HFF-Myc (cell line): ENCODE measurements at regions not wholly inside any gene's neighbourhood (a gene's known extent, or its start where the extent isn't known, plus 50 kb on each side); places are given as distances from the start of the nearest gene placed in this dataset.
"Not testable (repeated sequence)": the region's sequence is repeated elsewhere in the genome, so short reads cannot be mapped to it uniquely, and the experiment has no call there.

Source experiments
- DNase-seq: peaks from one replicate; pipeline ENCODE4 v3.0.0-alpha.2; 2011; ENCODE audit warnings: low read depth; ENCODE audit errors: extremely low read depth
- H3K4me3 ChIP-seq: replicated peaks from 2 replicates; pipeline ENCODE4 v1.5.1; 2011; ENCODE audit warnings: low read depth, mild to moderate bottlenecking, control low read depth, low read length
- CTCF ChIP-seq: IDR thresholded peaks from 2 replicates; pipeline ENCODE4 v1.5.1; 2012; ENCODE audit warnings: mild to moderate bottlenecking, low read depth, low read length, control low read depth; ENCODE audit errors: missing control alignments

GRCh38 chr5:1735320-1735970, 64.2 kb downstream of the MRPL36 start:
- no peak for DNase-seq
- H3K4me3 ChIP-seq, result no peak overlapping the region
- no peak for TF ChIP-seq CTCF

- H3K4me3 ChIP-seq, result no peak overlapping the region
- no peak for DNase-seq
- no peak for TF ChIP-seq CTCF
These were observed 64.7 kb downstream of the MRPL36 start for GRCh38 chr5:1734908-1735289.

- no peak for DNase-seq
- H3K4me3 ChIP-seq, result no peak overlapping the region
- TF ChIP-seq CTCF, result no peak
These were observed 65.2 kb downstream of the MRPL36 start for GRCh38 chr5:1734271-1734907.

GRCh38 chr5:1733369-1733768, 66.3 kb downstream of the MRPL36 start:
- H3K4me3 ChIP-seq, result no peak overlapping the region
- no peak for DNase-seq
- TF ChIP-seq CTCF, result no peak

GRCh38 chr5:1732945-1733344, 66.7 kb downstream of the MRPL36 start:
- TF ChIP-seq CTCF, result no peak
- no peak for DNase-seq
- H3K4me3 ChIP-seq, result no peak overlapping the region

- no peak for DNase-seq
- no peak overlapping the region for H3K4me3 ChIP-seq
- TF ChIP-seq CTCF, result no peak
These were observed 67.2 kb downstream of the MRPL36 start for GRCh38 chr5:1732238-1732941.

GRCh38 chr5:1731855-1732237, 67.8 kb downstream of the MRPL36 start:
- DNase-seq, H3K4me3 ChIP-seq: not testable (repeated sequence)
